ENCODE measurements at regions not wholly inside any gene's neighbourhood (a gene's known extent, or its start where the extent isn't known, plus 50 kb on each side); places are given as distances from the start of the nearest gene placed in this dataset.
"Not testable (repeated sequence)": the region's sequence is repeated elsewhere in the genome, so short reads cannot be mapped to it uniquely, and the experiment has no call there.

DNA sequence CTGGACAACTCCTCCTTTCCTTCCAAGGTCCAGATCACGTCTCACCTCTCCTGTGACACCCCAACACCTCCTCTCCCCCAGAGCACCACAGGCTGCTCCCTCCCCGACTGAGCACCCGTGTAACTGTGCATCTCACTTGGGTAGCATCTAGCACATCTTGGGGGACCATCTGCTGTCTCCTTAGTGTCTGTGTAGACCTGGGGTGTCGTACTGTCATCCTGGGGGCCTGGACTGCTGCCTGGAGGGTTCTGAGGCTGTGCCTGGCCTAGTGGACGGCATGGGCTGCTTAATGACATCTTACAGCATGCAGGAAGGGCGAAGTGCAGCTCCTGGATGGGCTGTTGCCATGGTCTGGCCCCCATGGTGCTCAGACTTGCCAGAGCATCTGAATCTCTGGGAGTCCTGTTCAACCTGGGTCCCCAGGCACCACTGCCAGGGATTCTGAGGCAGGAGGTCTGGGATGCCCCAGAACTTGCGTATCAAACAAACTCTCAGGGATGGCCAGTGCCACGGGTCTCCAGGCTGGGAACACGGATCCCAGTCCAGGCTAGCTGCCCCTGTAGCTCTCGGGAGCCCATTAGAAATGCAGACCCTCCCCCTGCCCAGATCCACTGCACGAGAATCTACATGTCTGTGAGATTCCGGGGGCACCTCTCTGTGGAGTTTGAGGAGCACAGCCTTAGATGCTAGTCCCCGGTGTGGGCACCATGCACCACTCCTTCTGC lies 194.4 kb upstream of the ZNF469 start:
- not testable (repeated sequence) for DNase-seq

DNA sequence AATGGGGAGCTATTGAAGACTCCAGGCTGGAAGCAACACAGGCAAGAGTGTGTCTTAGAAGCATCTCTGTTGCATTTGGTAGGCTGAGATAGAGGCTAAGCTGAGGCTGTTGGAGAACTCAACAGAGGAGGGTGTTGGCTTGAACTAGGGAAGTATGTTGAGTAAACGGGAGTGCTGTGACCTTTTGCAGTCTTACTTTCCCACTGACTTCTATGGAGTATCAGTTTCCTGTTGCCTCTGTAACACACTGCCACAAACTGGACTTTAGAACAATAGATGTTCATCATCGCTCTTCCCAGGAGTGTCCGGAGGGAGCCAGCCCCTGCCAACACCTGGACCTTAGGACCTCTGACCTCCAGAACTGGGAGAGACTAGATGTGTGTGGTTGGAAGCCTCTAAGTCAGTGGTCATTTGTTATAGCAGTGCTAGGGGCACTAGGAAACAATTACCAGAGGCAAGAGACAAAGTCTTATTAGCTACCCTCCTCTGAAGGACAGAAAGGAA lies 192.1 kb upstream of the ZNF469 start:
- DNase-seq = not testable (repeated sequence)

DNA sequence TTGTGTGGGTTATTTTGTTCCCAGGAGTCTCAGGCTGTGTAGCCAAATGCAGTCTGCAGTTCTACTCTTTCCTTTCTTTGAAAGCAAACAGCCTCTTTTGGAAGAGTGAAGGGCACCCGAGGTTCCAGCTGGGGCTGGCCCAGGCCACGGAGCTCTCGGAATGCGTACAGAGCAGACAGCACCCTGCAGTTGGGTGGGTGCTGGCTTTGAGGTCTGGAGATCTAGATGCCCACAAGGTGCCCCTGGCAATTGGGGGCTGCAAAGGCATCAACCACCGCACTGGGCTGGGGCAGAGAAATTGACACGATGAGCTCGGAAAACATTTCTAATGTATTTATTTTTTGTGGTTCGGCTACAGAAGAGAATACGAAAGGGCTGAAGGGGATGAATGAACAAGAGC lies 191.6 kb upstream of the ZNF469 start:
- DNase-seq = not testable (repeated sequence)

DNA sequence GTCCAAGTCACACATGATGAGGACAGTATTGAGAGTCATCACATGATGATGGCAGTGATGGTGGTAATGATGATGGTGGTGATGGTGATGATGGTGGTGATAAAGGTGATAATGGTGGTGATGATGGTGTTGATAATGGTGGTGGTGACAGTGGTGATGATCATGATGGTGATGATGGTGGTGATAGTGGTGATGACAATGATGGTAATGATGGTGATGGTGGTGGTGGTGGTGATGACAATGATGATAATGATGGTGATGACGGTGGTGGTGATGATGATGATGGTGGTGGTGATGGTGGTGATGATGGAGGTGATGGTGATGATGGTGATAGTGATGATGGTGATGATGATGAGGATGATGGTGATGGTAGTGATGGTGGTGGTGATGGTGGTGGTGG lies 190.2 kb upstream of the ZNF469 start:
- no peak for DNase-seq

DNA sequence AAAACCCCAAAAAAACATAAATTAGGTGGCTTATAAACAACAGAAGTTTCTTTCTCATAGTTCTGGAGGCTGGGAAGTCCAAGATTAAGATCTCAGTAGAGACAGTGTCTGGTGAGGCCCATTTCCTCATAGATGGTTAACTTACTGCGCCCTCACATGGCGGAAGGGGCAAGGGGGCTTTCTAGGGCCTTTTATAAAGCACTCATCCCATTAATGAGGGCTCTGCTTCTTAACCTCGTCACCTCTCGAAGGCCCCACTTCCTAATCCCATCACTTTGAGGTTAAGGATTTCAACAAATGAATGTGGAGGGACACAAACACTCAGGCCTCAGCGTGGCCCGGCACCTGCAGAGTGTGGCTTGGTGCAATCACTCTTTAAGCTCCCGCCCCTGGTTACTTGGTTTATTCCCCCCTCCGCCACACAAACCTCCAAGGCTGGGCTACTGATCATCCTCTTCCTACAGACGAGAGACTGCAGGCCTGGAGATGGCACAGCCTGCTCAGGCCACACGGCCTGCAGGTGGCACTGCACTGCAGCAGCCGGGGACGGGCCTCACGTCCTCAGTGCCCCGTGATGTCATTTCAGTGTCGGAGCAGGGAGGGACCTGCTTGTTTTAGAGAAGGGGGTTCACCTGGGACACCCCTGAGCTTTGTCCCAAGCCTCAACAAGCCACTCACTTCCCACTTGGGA lies 188.9 kb upstream of the ZNF469 start:
- not testable (repeated sequence) for DNase-seq

GRCh38 chr16:88194397-88195268 lies 188.1 kb upstream of the ZNF469 start:
- DNase-seq = no peak

DNA sequence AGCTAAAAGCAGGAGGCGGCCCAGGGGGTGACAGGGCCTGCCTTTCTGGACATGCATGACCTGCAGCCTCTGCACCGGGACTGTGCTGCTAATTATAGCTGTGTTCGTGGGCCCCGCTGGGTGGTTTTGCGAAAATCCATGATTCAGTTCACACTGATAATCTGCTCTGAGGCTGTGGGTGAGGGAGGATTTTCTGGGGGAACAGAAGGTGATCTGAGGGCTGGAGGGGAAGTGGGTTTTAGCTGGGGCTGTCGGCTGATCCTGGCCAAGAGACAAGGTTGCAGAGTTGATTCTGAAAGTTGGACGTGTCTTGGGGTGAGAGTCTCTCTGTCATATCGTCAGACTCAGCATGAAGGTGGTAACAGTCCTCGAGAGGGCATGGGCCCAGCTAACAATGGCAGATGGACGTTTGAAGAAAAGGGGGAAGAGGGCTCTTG lies 187.5 kb upstream of the ZNF469 start:
- DNase-seq = no peak

DNA sequence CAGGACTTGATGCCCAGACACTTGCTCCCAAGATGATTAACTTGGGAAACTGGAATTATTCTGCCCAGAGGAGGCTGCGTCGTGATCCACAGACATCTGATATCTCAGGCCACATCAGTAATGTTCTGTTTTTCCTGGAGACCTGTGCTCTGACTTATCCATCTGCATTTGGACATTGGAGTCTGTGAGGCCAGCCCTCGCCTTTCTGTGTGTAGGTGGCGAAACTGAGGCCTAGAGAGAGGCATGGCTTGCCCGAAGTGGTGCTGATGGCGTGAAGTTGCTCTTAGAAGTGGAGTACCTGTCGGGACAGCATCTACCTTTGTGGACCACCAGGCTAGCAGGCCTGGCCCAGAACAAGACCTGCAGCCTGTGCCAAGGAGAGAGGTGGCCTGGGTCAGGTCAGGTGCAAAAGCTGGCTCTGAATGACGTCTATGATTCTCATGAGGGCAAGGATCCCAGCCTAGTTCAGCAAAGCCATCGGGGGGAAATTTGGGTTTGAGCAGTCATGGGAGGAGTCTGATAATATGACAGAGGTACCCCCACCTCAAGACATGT lies 186.8 kb upstream of the ZNF469 start:
- DNase-seq = no peak

DNA sequence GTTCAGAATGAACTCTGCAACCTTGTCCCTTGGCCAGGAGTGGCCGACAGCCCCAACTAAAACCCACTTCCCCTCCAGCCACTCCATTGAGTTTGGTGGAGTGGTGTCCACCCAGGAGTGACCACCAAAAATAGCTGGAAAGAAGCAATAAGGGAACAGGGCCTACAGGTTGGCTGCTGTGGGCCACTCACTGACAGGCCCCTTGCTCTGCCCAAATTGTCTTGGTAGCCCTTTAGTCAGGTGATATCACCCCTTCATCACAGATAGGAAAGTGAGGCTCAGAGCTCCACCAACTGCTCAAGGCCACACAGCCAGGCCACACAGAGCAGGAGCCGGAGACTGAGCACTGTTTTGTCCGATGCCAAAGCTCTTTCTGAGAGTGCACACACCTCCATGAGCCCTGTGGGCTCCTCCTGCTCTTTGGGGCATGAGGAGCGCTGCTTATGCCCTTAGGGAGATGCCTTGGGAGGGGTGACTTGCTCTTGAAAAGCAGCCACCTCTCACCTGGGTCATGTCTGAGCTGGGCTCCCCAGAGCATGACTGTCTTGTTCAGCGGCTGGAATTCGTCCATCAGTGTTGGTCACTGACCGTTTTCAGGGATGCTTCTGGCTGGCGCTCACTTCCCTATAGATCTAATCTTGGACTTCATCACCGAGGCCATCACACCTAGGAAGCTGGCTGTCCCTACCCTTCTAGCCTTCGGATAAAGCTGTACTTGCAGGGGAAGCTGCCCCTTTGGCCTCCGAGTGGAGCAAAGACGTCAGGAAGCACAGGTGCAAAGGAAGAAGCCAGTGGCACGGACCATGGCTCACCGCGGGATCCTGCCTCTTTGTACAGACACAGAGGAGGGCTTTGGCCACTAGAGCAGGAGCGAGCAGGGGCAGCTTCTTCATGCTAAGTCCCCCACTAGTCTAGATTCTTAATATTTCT lies 186.0 kb upstream of the ZNF469 start:
- DNase-seq = no peak

DNA sequence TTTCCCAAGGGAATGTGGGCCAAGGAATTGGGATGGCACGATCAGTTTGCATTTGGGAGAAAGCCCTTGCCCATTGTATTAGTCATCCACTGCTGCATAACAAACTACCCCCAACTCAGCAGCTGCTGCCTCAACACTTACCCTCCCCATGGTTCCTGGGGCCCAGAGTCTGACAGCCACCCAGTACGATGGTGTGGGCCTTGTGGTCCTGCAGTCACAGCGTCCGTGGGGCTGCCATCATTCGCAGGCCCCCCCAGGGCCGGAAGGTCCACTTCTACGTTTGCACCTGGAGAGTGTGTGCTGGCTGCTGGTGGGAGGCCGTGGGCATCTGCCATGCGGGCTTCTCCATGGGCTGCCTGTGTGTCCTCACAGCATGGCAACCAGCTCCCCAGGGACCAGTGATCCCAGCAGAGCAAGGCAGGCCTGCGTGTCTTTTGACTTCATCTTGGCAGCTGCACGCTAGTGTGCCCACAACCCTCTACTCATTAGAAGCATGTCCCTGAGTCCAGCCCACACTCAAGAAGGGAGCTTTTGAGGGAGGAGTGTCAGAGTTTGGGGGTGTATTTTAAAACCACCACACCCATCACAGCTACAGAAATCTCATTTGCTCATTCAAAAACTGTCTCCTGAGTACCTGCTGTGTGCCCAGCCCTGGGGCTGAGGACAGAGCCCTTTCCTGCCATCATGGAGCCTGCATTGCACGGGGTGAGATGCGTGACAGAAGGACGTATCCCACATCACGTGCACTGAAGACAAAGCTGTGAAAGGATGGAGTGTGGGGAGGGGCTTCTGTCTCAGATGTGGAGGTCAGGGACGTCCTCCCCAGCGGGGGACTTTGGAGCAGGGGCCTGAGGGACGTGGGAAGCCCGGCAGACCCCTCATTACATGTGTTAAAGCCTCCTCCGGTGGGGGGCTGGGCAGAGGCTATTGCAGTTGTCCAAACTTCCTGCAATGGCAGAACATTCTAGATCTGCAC lies 185.0 kb upstream of the ZNF469 start:
- DNase-seq = no peak

GRCh38 chr16:88198457-88199295 lies 184.1 kb upstream of the ZNF469 start:
- not testable (repeated sequence) for DNase-seq

DNA sequence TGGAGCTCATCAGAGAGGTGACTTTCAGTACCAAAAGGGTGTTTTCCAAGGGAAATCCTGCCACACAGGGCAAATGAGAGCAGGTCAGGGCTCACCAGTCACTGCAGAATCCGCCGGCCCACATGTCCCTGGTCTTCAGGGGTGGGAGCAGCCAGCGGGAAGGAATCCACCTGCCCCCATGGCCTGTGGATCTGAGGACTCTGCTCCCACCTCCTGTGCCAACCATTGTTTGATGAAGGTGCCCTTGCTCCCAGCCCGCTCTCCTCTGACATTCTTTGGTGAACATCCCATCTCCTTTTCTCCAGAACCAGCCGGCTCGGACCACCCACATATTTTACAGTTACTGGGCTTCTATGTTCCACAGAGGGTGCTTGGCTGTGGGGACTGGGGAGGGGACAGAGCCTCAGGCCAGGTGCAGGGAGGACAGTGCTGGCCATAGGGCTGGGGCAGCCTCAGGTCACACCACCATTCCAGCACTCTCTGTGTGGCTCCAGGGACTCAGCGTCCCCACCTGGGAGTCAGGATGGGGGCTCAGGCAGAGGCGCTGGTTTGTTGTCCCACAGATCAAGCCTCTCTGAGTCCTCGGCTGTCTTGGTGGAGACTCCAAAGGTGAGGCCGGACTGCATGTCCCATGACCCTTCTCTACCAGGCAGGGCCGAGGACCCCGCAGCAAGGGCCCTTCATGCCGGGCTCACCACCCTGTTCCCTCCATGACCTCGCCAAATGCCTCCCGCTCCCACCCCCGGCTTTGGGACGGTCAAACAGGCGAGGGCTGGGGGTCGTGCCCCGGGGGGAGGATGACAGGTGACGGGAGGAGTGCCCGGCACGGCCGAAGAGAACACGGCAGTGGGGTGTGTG lies 183.2 kb upstream of the ZNF469 start:
- not testable (repeated sequence) for DNase-seq

GRCh38 chr16:88200154-88200895 lies 182.4 kb upstream of the ZNF469 start:
- DNase-seq = not testable (repeated sequence)

- DNase-seq = no peak
Measured at GRCh38 chr16:88200896-88201185, 181.9 kb upstream of the ZNF469 start.

- not testable (repeated sequence) for DNase-seq
Measured at GRCh38 chr16:88201611-88202010, 181.1 kb upstream of the ZNF469 start.

- no peak for DNase-seq
Measured at GRCh38 chr16:88202207-88202745, 180.5 kb upstream of the ZNF469 start.

- not testable (repeated sequence) for DNase-seq
Measured at GRCh38 chr16:88202856-88203681, 179.7 kb upstream of the ZNF469 start.
